ENCODE measurements at regions not wholly inside any gene's neighbourhood (a gene's known extent, or its start where the extent isn't known, plus 50 kb on each side); places are given as distances from the start of the nearest gene placed in this dataset.

- TF ChIP-seq TEAD4 (IDR thresholded peaks at IDR 0.05; ENCODE audit: borderline replicate concordance, insufficient read depth), result no peak
- TF ChIP-seq EP300 (IDR thresholded peaks at IDR 0.05; ENCODE audit: borderline replicate concordance in 1 of 2, low read depth in 1 of 2, low read length in 1 of 2), result no peak
- no peak for TF ChIP-seq FOXM1 (IDR thresholded peaks at IDR 0.05; ENCODE audit: low read depth)
- no peak for TF ChIP-seq USF2 (IDR thresholded peaks at IDR 0.05; ENCODE audit: borderline replicate concordance, low read depth, low read length)
- TF ChIP-seq RFX5 (IDR thresholded peaks at IDR 0.05; ENCODE audit: low read length), result no peak
- TF ChIP-seq MEF2A (IDR thresholded peaks at IDR 0.05; ENCODE audit: borderline replicate concordance, low read depth), result no peak
- TF ChIP-seq USF1 (IDR thresholded peaks at IDR 0.05; ENCODE audit: borderline replicate concordance, low read depth), result no peak
- TF ChIP-seq IRF3 (IDR thresholded peaks at IDR 0.05; ENCODE audit: low read depth, low read length), result no peak
- TF ChIP-seq MAX (IDR thresholded peaks at IDR 0.05; ENCODE audit: low read depth), result no peak
- no peak for TF ChIP-seq ELF1 (IDR thresholded peaks at IDR 0.05)
- TF ChIP-seq NRF1 (IDR thresholded peaks at IDR 0.05; ENCODE audit: low read depth, low read length), result no peak
- TF ChIP-seq EZH2phosphoT487 (IDR thresholded peaks at IDR 0.05; ENCODE audit: borderline replicate concordance, low read depth), result no peak
These were observed 169.6 kb downstream of the C7orf25 start (continued) for GRCh38 chr7:42742318-42742717.

- H3K79me2 ChIP-seq (ENCODE audit: insufficient read depth), result no peaks in the 10 kb centered on the region
- H3K27ac ChIP-seq (ENCODE audit: low read depth in 2 of 2, low read length in 1 of 2), result no peak overlapping the region
- no peaks in the 10 kb centered on the region for H3K9me3 ChIP-seq
- no peak for DNase-seq
- no peak overlapping the region for H3K4me3 ChIP-seq (ENCODE audit: low read depth in 2 of 2, low read length in 1 of 2)
- no peaks in the 10 kb centered on the region for H4K20me1 ChIP-seq (ENCODE audit: insufficient read depth)
- no peak overlapping the region for H2AFZ ChIP-seq (ENCODE audit: low read depth)
- H3F3A ChIP-seq (replicated peaks; ENCODE audit: insufficient read depth), result no peaks in the 10 kb centered on the region
- no peaks in the 10 kb centered on the region for H3K27me3 ChIP-seq (ENCODE audit: insufficient read depth)
- H3K9ac ChIP-seq, result no peak overlapping the region
- H3K9me2 ChIP-seq, result no peaks in the 10 kb centered on the region
- CTCF ChIA-PET, result no interaction called here
- 1% methylated on average over 3 of the region's 3 CpGs for WGBS (ENCODE audit: low lambda C conversion rate)
- no peak for TF ChIP-seq RXRA (IDR thresholded peaks at IDR 0.05; ENCODE audit: borderline replicate concordance, low read depth)
- no peak for TF ChIP-seq NFIC (IDR thresholded peaks at IDR 0.05; ENCODE audit: borderline replicate concordance)
- TF ChIP-seq MAX (IDR thresholded peaks at IDR 0.05; ENCODE audit: low read depth), result no peak
- TF ChIP-seq FOSL2 (IDR thresholded peaks at IDR 0.05; ENCODE audit: borderline replicate concordance, low read depth), result no peak
- no peak for TF ChIP-seq YY1 (IDR thresholded peaks at IDR 0.05; ENCODE audit: low read depth)
- no peak for TF ChIP-seq NRF1 (IDR thresholded peaks at IDR 0.05; ENCODE audit: low read depth, low read length)
- TF ChIP-seq REST (IDR thresholded peaks at IDR 0.05; ENCODE audit: low read depth, low read length), result no peak
- TF ChIP-seq TEAD4 (IDR thresholded peaks at IDR 0.05; ENCODE audit: borderline replicate concordance, insufficient read depth), result no peak
- TF ChIP-seq ZBTB33 (IDR thresholded peaks at IDR 0.05; ENCODE audit: borderline replicate concordance, low read depth), result no peak
- no peak for TF ChIP-seq EP300 (IDR thresholded peaks at IDR 0.05; ENCODE audit: borderline replicate concordance in 1 of 2, low read depth in 1 of 2, low read length in 1 of 2)
- no peak for TF ChIP-seq IRF3 (IDR thresholded peaks at IDR 0.05; ENCODE audit: low read depth, low read length)
- no peak for TF ChIP-seq GATA2 (CRISPR knock-in tag; IDR thresholded peaks at IDR 0.05)
- H3K4me1 ChIP-seq (ENCODE audit: control insufficient read depth in 1 of 2, insufficient read depth in 2 of 2, low read depth in 1 of 2, low read length in 1 of 2), result no peaks in the 10 kb centered on the region
- no peak overlapping the region for H3K4me2 ChIP-seq
- POLR2A ChIA-PET, result no interaction called here
- H3K36me3 ChIP-seq (replicated peaks in 1 of 2; ENCODE audit: control insufficient read depth in 1 of 2, insufficient read depth in 2 of 2, low read length in 1 of 2), result no peaks in the 10 kb centered on the region
These were observed 171.5 kb downstream of the C7orf25 start for GRCh38 chr7:42740408-42740807.

Measured in SK-N-SH (cell line).